ENCODE measurements at regions not wholly inside any gene's neighbourhood (a gene's known extent, or its start where the extent isn't known, plus 50 kb on each side); places are given as distances from the start of the nearest gene placed in this dataset.

DNA sequence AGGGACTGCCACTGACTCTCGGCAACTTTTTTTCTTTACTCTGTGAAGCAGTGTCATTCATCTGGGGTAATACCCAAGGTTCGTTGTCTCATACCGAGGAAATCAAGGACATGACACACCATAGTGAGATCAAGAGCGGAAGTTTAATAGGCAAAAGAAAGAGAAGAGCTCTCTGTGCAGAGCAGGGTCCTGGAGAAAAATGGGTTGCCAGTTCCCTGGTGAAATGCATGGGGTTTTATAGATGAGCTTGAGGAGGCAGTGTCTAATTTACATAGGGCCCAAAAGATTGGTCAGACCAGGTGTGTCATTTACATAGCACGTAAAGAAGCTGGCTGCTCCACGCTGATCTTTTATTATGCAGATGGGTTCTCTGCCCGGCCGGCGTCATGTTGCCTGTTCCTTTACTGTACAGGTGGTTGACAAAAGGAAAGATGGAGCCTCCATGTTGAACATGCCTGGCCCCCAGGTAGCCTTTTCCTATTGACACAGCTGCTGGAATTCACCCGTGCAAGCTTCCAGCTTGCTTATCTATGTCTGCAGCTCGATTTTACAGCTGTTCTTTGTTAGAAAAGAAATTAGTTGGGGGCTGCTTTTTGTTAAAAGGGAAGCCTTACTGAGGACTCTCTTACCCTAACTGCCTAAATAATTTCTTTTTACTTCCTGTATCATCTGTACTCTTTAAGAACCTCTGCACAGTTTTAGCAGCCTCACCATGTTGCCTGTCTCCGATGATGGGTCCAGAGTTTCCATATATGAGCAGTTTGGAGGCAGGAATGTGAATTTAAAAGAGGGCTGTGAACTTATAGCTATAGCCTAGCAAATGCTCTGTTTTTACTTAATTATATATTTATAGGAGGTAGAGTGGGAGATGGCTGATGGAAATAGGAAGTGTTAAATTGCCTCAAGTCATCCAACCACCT lies 98.0 kb upstream of the DIAPH3 start:
- Histone ChIP-seq H4K20me1 (ENCODE audit: control insufficient read depth, insufficient read depth, low read length, poor library complexity, severe bottlenecking) (no peaks in the 10 kb centered on the region), H2AFZ (ENCODE audit: insufficient read depth, low read depth, low read length, poor library complexity, severe bottlenecking) (no peak overlapping the region), H3K27ac (ENCODE audit: low read length in 2 of 2) (no peak overlapping the region), H3K36me3 (replicated peaks in 1 of 2; ENCODE audit: control extremely low read depth in 1 of 2, control insufficient read depth in 1 of 2, extremely low read depth in 1 of 2, insufficient read depth in 2 of 2, low read length in 1 of 2) (no peaks in the 10 kb centered on the region), H3K9me3 (ENCODE audit: control extremely low read depth in 1 of 3, control insufficient read depth in 2 of 3, insufficient read depth in 1 of 3, low read length in 2 of 3) (peaks cover 0 to 3% (median 0%) of the 10 kb centered on the region in 3 donors), H3K79me2 (ENCODE audit: control insufficient read depth, insufficient read depth, low read length) (no peaks in the 10 kb centered on the region), H3K4me1 (ENCODE audit: control insufficient read depth in 2 of 2, insufficient read depth in 2 of 2, low read length in 2 of 2) (no peaks in the 10 kb centered on the region), H3K27me3 (replicated peaks in 1 of 4; ENCODE audit: control extremely low read depth in 1 of 4, control insufficient read depth in 3 of 4, insufficient read depth in 4 of 4, low read length in 3 of 4) (peaks cover 0 to 7% (median 0%) of the 10 kb centered on the region in 4 experiments), H3K9ac (ENCODE audit: low read length) (no peak overlapping the region), H3K4me3 (ENCODE audit: control extremely low read depth in 1 of 5, extremely low read depth in 1 of 5, insufficient read depth in 1 of 5, low read depth in 2 of 5, low read length in 4 of 5) (no peak overlapping the region), H3K4me2 (replicated peaks; ENCODE audit: low read depth, low read length, poor library complexity, severe bottlenecking) (no peak overlapping the region)
- Mint-ChIP-seq H3K27ac (no peak overlapping the region), H3K27me3 (peaks cover 14% of the 10 kb centered on the region), H3K4me1 (no peaks in the 10 kb centered on the region), H3K4me3 (no peak overlapping the region), H3K9me3 (ENCODE audit: insufficient read depth) (no peaks in the 10 kb centered on the region)
- DNase-seq (no peak), ATAC-seq (ENCODE audit: low read depth) (no peak)
- TF ChIP-seq, protein P1, sequence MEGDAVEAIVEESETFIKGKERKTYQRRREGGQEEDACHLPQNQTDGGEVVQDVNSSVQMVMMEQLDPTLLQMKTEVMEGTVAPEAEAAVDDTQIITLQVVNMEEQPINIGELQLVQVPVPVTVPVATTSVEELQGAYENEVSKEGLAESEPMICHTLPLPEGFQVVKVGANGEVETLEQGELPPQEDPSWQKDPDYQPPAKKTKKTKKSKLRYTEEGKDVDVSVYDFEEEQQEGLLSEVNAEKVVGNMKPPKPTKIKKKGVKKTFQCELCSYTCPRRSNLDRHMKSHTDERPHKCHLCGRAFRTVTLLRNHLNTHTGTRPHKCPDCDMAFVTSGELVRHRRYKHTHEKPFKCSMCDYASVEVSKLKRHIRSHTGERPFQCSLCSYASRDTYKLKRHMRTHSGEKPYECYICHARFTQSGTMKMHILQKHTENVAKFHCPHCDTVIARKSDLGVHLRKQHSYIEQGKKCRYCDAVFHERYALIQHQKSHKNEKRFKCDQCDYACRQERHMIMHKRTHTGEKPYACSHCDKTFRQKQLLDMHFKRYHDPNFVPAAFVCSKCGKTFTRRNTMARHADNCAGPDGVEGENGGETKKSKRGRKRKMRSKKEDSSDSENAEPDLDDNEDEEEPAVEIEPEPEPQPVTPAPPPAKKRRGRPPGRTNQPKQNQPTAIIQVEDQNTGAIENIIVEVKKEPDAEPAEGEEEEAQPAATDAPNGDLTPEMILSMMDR (IDR thresholded peaks at IDR 0.05): no peak
- TF ChIP-seq EZH2 (IDR thresholded peaks at IDR 0.05; ENCODE audit: borderline replicate concordance, insufficient read depth, low read depth, low read length, poor library complexity, severe bottlenecking): no peak
- intact Hi-C loops (cut with micrococcal nuclease): no loop called here
- CTCF ChIA-PET: no interaction called here
- 91% methylated on average over 10 of the region's 12 CpGs for WGBS (ENCODE audit: insufficient coverage)
- POLR2A ChIA-PET: no interaction called here

DNA sequence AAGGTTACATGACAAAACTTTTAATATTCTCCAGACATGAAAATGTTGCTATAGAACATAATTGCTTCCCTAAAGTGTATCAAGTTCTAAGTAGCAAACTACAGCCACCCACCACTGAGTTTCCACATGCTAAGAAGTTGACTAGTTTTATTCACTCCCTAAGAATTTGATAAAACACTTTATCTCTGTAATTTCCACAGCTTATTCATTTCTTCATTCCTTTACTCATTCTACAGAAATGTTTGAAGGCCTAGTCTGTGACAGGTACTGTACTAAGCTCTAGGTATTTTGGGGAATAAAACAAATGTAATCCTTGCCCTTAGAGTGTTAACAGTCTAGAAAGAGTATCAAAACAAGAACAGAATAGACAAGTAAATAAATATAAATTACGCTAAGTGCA lies 101.8 kb upstream of the DIAPH3 start:
- ChIA-PET POLR2A (no interaction called here), CTCF (no interaction called here)
- Mint-ChIP-seq H3K27me3 (peaks cover 14% of the 10 kb centered on the region), H3K4me1 (peaks cover 5% of the 10 kb centered on the region), H3K4me3 (no peak overlapping the region), H3K27ac (no peak overlapping the region), H3K9me3 (ENCODE audit: insufficient read depth) (no peaks in the 10 kb centered on the region)
- H3K4me1 ChIP-seq (ENCODE audit: control insufficient read depth in 2 of 2, insufficient read depth in 2 of 2, low read length in 2 of 2): peaks cover 0 to 5% of the 10 kb centered on the region in 2 donors
- intact Hi-C loops (cut with micrococcal nuclease): no loop called here
- H3K27ac ChIP-seq (ENCODE audit: low read length in 2 of 2): no peak overlapping the region
- H3K4me3 ChIP-seq (ENCODE audit: control extremely low read depth in 1 of 5, extremely low read depth in 1 of 5, insufficient read depth in 1 of 5, low read depth in 2 of 5, low read length in 4 of 5): no peak overlapping the region
- no peak overlapping the region for H3K4me2 ChIP-seq (replicated peaks; ENCODE audit: low read depth, low read length, poor library complexity, severe bottlenecking)
- no peaks in the 10 kb centered on the region for H4K20me1 ChIP-seq (ENCODE audit: control insufficient read depth, insufficient read depth, low read length, poor library complexity, severe bottlenecking)
- TF ChIP-seq EZH2 (IDR thresholded peaks at IDR 0.05; ENCODE audit: borderline replicate concordance, insufficient read depth, low read depth, low read length, poor library complexity, severe bottlenecking): no peak
- TF ChIP-seq, protein P1 (IDR thresholded peaks at IDR 0.05): no peak
- H3K9ac ChIP-seq (ENCODE audit: low read length): no peak overlapping the region
- H3K9me3 ChIP-seq (ENCODE audit: control extremely low read depth in 1 of 3, control insufficient read depth in 2 of 3, insufficient read depth in 1 of 3, low read length in 2 of 3): no peaks in the 10 kb centered on the region
- ATAC-seq (ENCODE audit: low read depth): no peak
- H3K79me2 ChIP-seq (ENCODE audit: control insufficient read depth, insufficient read depth, low read length): no peaks in the 10 kb centered on the region
- no peak for DNase-seq
- peaks cover 0 to 7% (median 0%) of the 10 kb centered on the region in 4 experiments for H3K27me3 ChIP-seq (replicated peaks in 1 of 4; ENCODE audit: control extremely low read depth in 1 of 4, control insufficient read depth in 3 of 4, insufficient read depth in 4 of 4, low read length in 3 of 4)
- H2AFZ ChIP-seq (ENCODE audit: insufficient read depth, low read depth, low read length, poor library complexity, severe bottlenecking): no peak overlapping the region
- no CpG with 5 or more reads among the region's 1 CpG for WGBS (ENCODE audit: insufficient coverage)
- H3K36me3 ChIP-seq (replicated peaks in 1 of 2; ENCODE audit: control extremely low read depth in 1 of 2, control insufficient read depth in 1 of 2, extremely low read depth in 1 of 2, insufficient read depth in 2 of 2, low read length in 1 of 2): no peaks in the 10 kb centered on the region

Data from B cell (primary cell).